SU-DHL-6 (cell line): ENCODE measurements at regions not wholly inside any gene's neighbourhood (a gene's known extent, or its start where the extent isn't known, plus 50 kb on each side); places are given as distances from the start of the nearest gene placed in this dataset.

Source experiments
- EZH2phosphoT487 ChIP-seq: fragments of 200-600 bp; sonication (generic), shearing (Covaris generic); conservative IDR thresholded peaks from 2 replicates; pipeline ENCODE4 v1.6.1; 2018; ENCODE audit warnings: mild to moderate bottlenecking, antibody characterized with exemption, low read length, moderate library complexity, mixed read lengths
- TF ChIP-seq, protein P1 (sequence below): fragments of 200-600 bp; sonication (generic); IDR thresholded peaks from one replicate; pipeline ENCODE4 v1.5.1; 2017; ENCODE audit warnings: antibody characterized with exemption, mild to moderate bottlenecking, low read length, moderate library complexity; ENCODE audit not compliant: insufficient read depth, poor library complexity, severe bottlenecking

- TF ChIP-seq, protein P1, sequence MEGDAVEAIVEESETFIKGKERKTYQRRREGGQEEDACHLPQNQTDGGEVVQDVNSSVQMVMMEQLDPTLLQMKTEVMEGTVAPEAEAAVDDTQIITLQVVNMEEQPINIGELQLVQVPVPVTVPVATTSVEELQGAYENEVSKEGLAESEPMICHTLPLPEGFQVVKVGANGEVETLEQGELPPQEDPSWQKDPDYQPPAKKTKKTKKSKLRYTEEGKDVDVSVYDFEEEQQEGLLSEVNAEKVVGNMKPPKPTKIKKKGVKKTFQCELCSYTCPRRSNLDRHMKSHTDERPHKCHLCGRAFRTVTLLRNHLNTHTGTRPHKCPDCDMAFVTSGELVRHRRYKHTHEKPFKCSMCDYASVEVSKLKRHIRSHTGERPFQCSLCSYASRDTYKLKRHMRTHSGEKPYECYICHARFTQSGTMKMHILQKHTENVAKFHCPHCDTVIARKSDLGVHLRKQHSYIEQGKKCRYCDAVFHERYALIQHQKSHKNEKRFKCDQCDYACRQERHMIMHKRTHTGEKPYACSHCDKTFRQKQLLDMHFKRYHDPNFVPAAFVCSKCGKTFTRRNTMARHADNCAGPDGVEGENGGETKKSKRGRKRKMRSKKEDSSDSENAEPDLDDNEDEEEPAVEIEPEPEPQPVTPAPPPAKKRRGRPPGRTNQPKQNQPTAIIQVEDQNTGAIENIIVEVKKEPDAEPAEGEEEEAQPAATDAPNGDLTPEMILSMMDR, result no peak
- no peak for TF ChIP-seq EZH2phosphoT487
Observed at GRCh38 chr14:34374998-34375740, 86.9 kb downstream of the SPTSSA start.
